K562 (cell line): ENCODE measurements at regions not wholly inside any gene's neighbourhood (a gene's known extent, or its start where the extent isn't known, plus 50 kb on each side); places are given as distances from the start of the nearest gene placed in this dataset.

Experiments
- ATAC-seq: fragments of 200-7000 bp; cut with Tn5 transposase; 3 replicates; pipeline ENCODE4 v1.9.1; 2020; ENCODE audit warnings: moderate library complexity
- BruUV-seq: library from RNA; stranded (reverse); fragments of 400-500 nt; replicated peaks from 2 replicates; lab custom pipeline; 2021; lab: Mats Ljungman, UMichigan
- CTCF ChIA-PET: fragments of 300-600 bp; formaldehyde crosslinking; extraction: SDS; loops from one replicate; lab custom pipeline; 2021; ENCODE audit warnings: low intra/inter-chr PET ratio; lab: Yijun Ruan, JAX
- POLR2A ChIA-PET: fragments of 300-600, 350-650 bp; sonication (Branson Sonifier 250); formaldehyde crosslinking; extraction: SDS; loops from one replicate; lab custom pipeline; 2021; ENCODE audit warnings: antibody characterized with exemption, inconsistent platforms; lab: Yijun Ruan, JAX
- DNase-seq, 4 experiments: peaks; one replicate each; pipeline versions ENCODE4 v3.0.0 to v3.0.0-alpha.2; 2011 to 2018; ENCODE audit warnings: low spot score in 3 of 4, mixed read lengths in 3 of 4; ENCODE audit errors: extremely low read depth in 1 of 4
- FAIRE-seq: peaks from 2 replicates; lab custom pipeline; 2011; peaks lifted over from hg19 to GRCh38; lab: Jason Lieb, UNC
- H2AFZ ChIP-seq: 2 replicates; pipeline ENCODE4 v1.6.0; 2011; ENCODE audit warnings: low read depth, low read length, control low read depth, inconsistent platforms
- H3K27ac ChIP-seq: fragments of 200-600 bp; 3 replicates; pipeline ENCODE4 v1.8.0; 2011; ENCODE audit warnings: low read depth, mild to moderate bottlenecking, control low read depth, inconsistent platforms, low read length, moderate library complexity, mixed read lengths; ENCODE audit errors: extremely low read depth
- H3K27me3 ChIP-seq, 2 experiments: fragments of 300-600 bp in 1 of 2; 2 replicates in 1 of 2; 3 replicates in 1 of 2; pipeline versions ENCODE4 v1.6.0 to v1.8.0; 2011; ENCODE audit warnings: inconsistent platforms in 2 of 2, low read length in 2 of 2, mild to moderate bottlenecking in 1 of 2, mixed read lengths in 1 of 2, moderate library complexity in 1 of 2; ENCODE audit not compliant: control insufficient read depth in 2 of 2, insufficient read depth in 2 of 2
- H3K36me3 ChIP-seq: fragments of 300-600 bp; 3 replicates; pipeline ENCODE4 v1.8.0; 2011; ENCODE audit warnings: mild to moderate bottlenecking, low read length, inconsistent platforms; ENCODE audit not compliant: control insufficient read depth, insufficient read depth
- H3K4me1 ChIP-seq, 2 experiments: fragments of 200-600 bp in 1 of 2; replicated peaks in 1 of 2; 2 replicates in 1 of 2; 3 replicates in 1 of 2; pipeline versions ENCODE4 v1.5.1 to v1.8.0; 2011; ENCODE audit warnings: inconsistent platforms in 2 of 2, low read length in 2 of 2, mild to moderate bottlenecking in 1 of 2, mixed read lengths in 1 of 2, moderate library complexity in 1 of 2; ENCODE audit not compliant: control insufficient read depth in 2 of 2, insufficient read depth in 2 of 2
- H3K4me2 ChIP-seq: 2 replicates; pipeline ENCODE4 v1.6.1; 2011; ENCODE audit warnings: low read length, control low read depth, inconsistent platforms, mixed read lengths; ENCODE audit not compliant: insufficient read depth
- H3K4me3 ChIP-seq: fragments of 200-600 bp; sonication (generic), shearing (Covaris generic); 2 replicates; pipeline ENCODE4 v1.5.1; 2016; ENCODE audit warnings: control low read depth, inconsistent platforms
- H3K79me2 ChIP-seq: fragments of 200-600 bp; 3 replicates; pipeline ENCODE4 v1.8.0; 2011; ENCODE audit warnings: low read length, inconsistent platforms; ENCODE audit not compliant: control insufficient read depth, insufficient read depth
- H3K9ac ChIP-seq, 2 experiments: 2 replicates each; pipeline versions ENCODE4 v1.6.0 to v1.6.1; 2011; ENCODE audit warnings: low read depth in 2 of 2, low read length in 2 of 2, control low read depth in 1 of 2, inconsistent platforms in 1 of 2, mild to moderate bottlenecking in 1 of 2, mixed read lengths in 1 of 2; ENCODE audit not compliant: insufficient read depth in 1 of 2
- H3K9me1 ChIP-seq: one replicate; pipeline ENCODE4 v1.6.0; 2011; ENCODE audit warnings: inconsistent platforms, mild to moderate bottlenecking, low read length, moderate library complexity; ENCODE audit not compliant: control insufficient read depth, insufficient read depth
- H3K9me3 ChIP-seq: replicated peaks from 2 replicates; pipeline ENCODE4 v1.5.1; 2011; ENCODE audit warnings: low read depth, low read length, inconsistent platforms; ENCODE audit not compliant: control insufficient read depth, insufficient read depth
- H4K20me1 ChIP-seq: replicated peaks from 2 replicates; pipeline ENCODE4 v1.6.1; 2011; ENCODE audit warnings: low read length, inconsistent platforms, mixed read lengths; ENCODE audit not compliant: control insufficient read depth, insufficient read depth
- ATF6 ChIP-seq: sonication (generic); formaldehyde crosslinking; IDR thresholded peaks from 2 replicates; pipeline ENCODE4 v1.4.0; 2020; ENCODE audit warnings: mild to moderate bottlenecking, missing genetic modification reagents
- CBX1 ChIP-seq: sonication (generic); IDR thresholded peaks from 2 replicates; pipeline ENCODE4 v1.6.1; 2016; ENCODE audit warnings: antibody characterized with exemption, low read depth, mild to moderate bottlenecking
- CEBPG ChIP-seq, 3 experiments: fragments of 200-800 bp in 1 of 3; sonication (Bioruptor generic) in 1 of 3; sonication (generic) in 1 of 3; formaldehyde crosslinking in 1 of 3; IDR thresholded peaks in 2 of 3; conservative IDR thresholded peaks in 1 of 3; 2 replicates each; pipeline versions ENCODE4 v1.6.1 to v1.8.0; 2016 to 2022; ENCODE audit warnings: missing compliant biosample characterization in 2 of 3, missing genetic modification characterization in 2 of 3, mild to moderate bottlenecking in 1 of 3, missing genetic modification reagents in 1 of 3
- GABPB2 ChIP-seq: fragments of 250-450 bp; sonication (Bioruptor Pico); conservative IDR thresholded peaks from 2 replicates; pipeline ENCODE4 v1.5.1; 2021; ENCODE audit warnings: mild to moderate bottlenecking
- HDAC8 ChIP-seq: fragments of 450-650 bp; IDR thresholded peaks from 2 replicates; pipeline ENCODE4 v1.6.1; 2016; ENCODE audit warnings: mild to moderate bottlenecking, missing genetic modification characterization, moderate library complexity, missing compliant biosample characterization
- KHSRP ChIP-seq: fragments of 450-650 bp; IDR thresholded peaks from 2 replicates; pipeline ENCODE4 v1.6.1; 2017
- L3MBTL2 ChIP-seq: fragments of 450-650 bp; IDR thresholded peaks from 2 replicates; pipeline ENCODE4 v1.6.1; 2016; ENCODE audit warnings: mild to moderate bottlenecking, moderate library complexity
- NEUROD1 ChIP-seq: fragments of 150-350 bp; IDR thresholded peaks from 2 replicates; pipeline ENCODE4 v1.6.1; 2014; ENCODE audit warnings: borderline replicate concordance, low read length, low read depth; ENCODE audit not compliant: partially characterized antibody
- SAFB ChIP-seq: fragments of 200-400 bp; formaldehyde crosslinking; IDR thresholded peaks from 2 replicates; pipeline ENCODE4 v1.6.1; 2017; ENCODE audit warnings: low read depth, low read length, borderline replicate concordance
- SIX5 ChIP-seq, 2 experiments: IDR thresholded peaks; 2 replicates each; pipeline ENCODE4 v1.6.1; 2011; ENCODE audit warnings: low read length in 2 of 2, borderline replicate concordance in 1 of 2, low read depth in 1 of 2, mild to moderate bottlenecking in 1 of 2, moderate library complexity in 1 of 2; ENCODE audit not compliant: insufficient read depth in 1 of 2
- TRIM28 ChIP-seq: fragments of 450-650 bp; IDR thresholded peaks from 2 replicates; pipeline ENCODE4 v1.6.1; 2017
- ZNF134 ChIP-seq: fragments of 250-450 bp; sonication (Bioruptor Pico); conservative IDR thresholded peaks from 2 replicates; pipeline ENCODE4 v1.4.0; 2020
- WGBS: fragments of 100-300 bp; shearing (Covaris generic); methylation state at CpG from one replicate; pipeline ENCODE4 v1.1.6; 2016; ENCODE audit warnings: low coverage, mixed read lengths; ENCODE audit not compliant: insufficient coverage; ENCODE audit errors: missing lambda C conversion rate; 5-methylcytosine and 5-hydroxymethylcytosine counted together
- in situ Hi-C: fragments of 300-500 bp; cut with MboI; formaldehyde crosslinking; loops from 4 replicates; pipeline ENCODE4 v1.15.0; 2018; ENCODE audit warnings: inconsistent platforms, mixed read lengths
- intact Hi-C: fragments of 100-400 bp; cut with micrococcal nuclease; formaldehyde crosslinking; loops from 2 replicates; pipeline ENCODE4 v1.14.2; 2022
- TF ChIP-seq, protein P1 (sequence below): fragments of 450-650 bp; IDR thresholded peaks from 2 replicates; pipeline ENCODE4 v1.7.1; 2018; ENCODE audit warnings: mild to moderate bottlenecking, low read depth; ENCODE audit not compliant: partially characterized antibody
- TF ChIP-seq, protein P2 (sequence below): conservative IDR thresholded peaks from 2 replicates; pipeline ENCODE4 v1.6.1; 2011; ENCODE audit warnings: low read depth, mild to moderate bottlenecking, low read length; ENCODE audit not compliant: control insufficient read depth

GRCh38 chr5:174872271-174872670 is 147.9 kb downstream of the MSX2 start:
- CTCF ChIA-PET: no interaction called here
- no peak for ATAC-seq
- no peaks in the 10 kb centered on the region for H3K9me1 ChIP-seq
- POLR2A ChIA-PET: no interaction called here
- in situ Hi-C loops (no loop called here), intact Hi-C loops (no loop called here)
- no peak overlapping the region for H3K9ac ChIP-seq
- no peaks in the 10 kb centered on the region for H3K9me3 ChIP-seq
- no peak overlapping the region for H2AFZ ChIP-seq
- H3K36me3 ChIP-seq: no peaks in the 10 kb centered on the region
- no peaks in the 10 kb centered on the region for H3K79me2 ChIP-seq
- H3K27me3 ChIP-seq: no peaks in the 10 kb centered on the region
- no peak overlapping the region for H3K4me2 ChIP-seq
- WGBS: 0% methylated on average over 1 of the region's 1 CpG
- no peak overlapping the region for H3K4me3 ChIP-seq
- DNase-seq: no peak
- no peak overlapping the region for H3K27ac ChIP-seq
- no TSS peak for BruUV-seq
- no peak for FAIRE-seq
- H3K4me1 ChIP-seq: no peaks in the 10 kb centered on the region
- TF ChIP-seq NEUROD1: no peak
- no peak for TF ChIP-seq CEBPG (CRISPR knock-in tag; IDR thresholded peaks at IDR 0.05)
- no peak for TF ChIP-seq CEBPG (tag; conservative IDR thresholded peaks at IDR 0.05 in 1 of 2, IDR thresholded peaks at IDR 0.05 in 1 of 2)
- TF ChIP-seq KHSRP: no peak
- TF ChIP-seq, protein P1, sequence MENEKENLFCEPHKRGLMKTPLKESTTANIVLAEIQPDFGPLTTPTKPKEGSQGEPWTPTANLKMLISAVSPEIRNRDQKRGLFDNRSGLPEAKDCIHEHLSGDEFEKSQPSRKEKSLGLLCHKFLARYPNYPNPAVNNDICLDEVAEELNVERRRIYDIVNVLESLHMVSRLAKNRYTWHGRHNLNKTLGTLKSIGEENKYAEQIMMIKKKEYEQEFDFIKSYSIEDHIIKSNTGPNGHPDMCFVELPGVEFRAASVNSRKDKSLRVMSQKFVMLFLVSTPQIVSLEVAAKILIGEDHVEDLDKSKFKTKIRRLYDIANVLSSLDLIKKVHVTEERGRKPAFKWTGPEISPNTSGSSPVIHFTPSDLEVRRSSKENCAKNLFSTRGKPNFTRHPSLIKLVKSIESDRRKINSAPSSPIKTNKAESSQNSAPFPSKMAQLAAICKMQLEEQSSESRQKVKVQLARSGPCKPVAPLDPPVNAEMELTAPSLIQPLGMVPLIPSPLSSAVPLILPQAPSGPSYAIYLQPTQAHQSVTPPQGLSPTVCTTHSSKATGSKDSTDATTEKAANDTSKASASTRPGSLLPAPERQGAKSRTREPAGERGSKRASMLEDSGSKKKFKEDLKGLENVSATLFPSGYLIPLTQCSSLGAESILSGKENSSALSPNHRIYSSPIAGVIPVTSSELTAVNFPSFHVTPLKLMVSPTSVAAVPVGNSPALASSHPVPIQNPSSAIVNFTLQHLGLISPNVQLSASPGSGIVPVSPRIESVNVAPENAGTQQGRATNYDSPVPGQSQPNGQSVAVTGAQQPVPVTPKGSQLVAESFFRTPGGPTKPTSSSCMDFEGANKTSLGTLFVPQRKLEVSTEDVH: no peak
- TF ChIP-seq SIX5 (IDR thresholded peaks at IDR 0.05; ENCODE audit: borderline replicate concordance in 1 of 2, insufficient read depth in 1 of 2, low read depth in 1 of 2, low read length in 2 of 2): no peak
- TF ChIP-seq CBX1: no peak
- TF ChIP-seq SAFB: no peak
- TF ChIP-seq ATF6: no peak
- no peak for TF ChIP-seq ZNF134 (CRISPR knock-in tag)
- no peak for TF ChIP-seq TRIM28
- TF ChIP-seq, protein P2, sequence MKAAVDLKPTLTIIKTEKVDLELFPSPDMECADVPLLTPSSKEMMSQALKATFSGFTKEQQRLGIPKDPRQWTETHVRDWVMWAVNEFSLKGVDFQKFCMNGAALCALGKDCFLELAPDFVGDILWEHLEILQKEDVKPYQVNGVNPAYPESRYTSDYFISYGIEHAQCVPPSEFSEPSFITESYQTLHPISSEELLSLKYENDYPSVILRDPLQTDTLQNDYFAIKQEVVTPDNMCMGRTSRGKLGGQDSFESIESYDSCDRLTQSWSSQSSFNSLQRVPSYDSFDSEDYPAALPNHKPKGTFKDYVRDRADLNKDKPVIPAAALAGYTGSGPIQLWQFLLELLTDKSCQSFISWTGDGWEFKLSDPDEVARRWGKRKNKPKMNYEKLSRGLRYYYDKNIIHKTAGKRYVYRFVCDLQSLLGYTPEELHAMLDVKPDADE: no peak
- TF ChIP-seq L3MBTL2: no peak
- no peak for TF ChIP-seq GABPB2 (CRISPR knock-in tag)
- no peak for TF ChIP-seq HDAC8 (tag)
- TF ChIP-seq, all 486 proteins: peak for 0
- H4K20me1 ChIP-seq: no peaks in the 10 kb centered on the region
